Fibroblast of pulmonary artery (primary cell): ENCODE measurements at regions not wholly inside any gene's neighbourhood (a gene's known extent, or its start where the extent isn't known, plus 50 kb on each side); places are given as distances from the start of the nearest gene placed in this dataset.

ENCODE experiments used
- DNase-seq: peaks from one replicate; pipeline ENCODE4 v3.0.0-alpha.2; 2010; ENCODE audit warnings: low read depth
- H3K4me3 ChIP-seq: replicated peaks from 2 replicates; pipeline ENCODE4 v1.5.1; 2011; ENCODE audit warnings: low read depth, mild to moderate bottlenecking, control low read depth, low read length, moderate library complexity
- CTCF ChIP-seq: IDR thresholded peaks from 2 replicates; pipeline ENCODE4 v1.5.1; 2011; ENCODE audit warnings: mild to moderate bottlenecking, control low read depth, low read length, inconsistent platforms; ENCODE audit errors: missing control alignments

- DNase-seq: no peak
- no peak overlapping the region for H3K4me3 ChIP-seq
- no peak for TF ChIP-seq CTCF
Observed at GRCh38 chr3:116958291-116958690, 248.7 kb downstream of the TUSC7 start.

GRCh38 chr3:116961106-116961505 lies 251.5 kb downstream of the TUSC7 start:
- no peak for DNase-seq
- no peak for TF ChIP-seq CTCF
- H3K4me3 ChIP-seq: no peak overlapping the region

DNA sequence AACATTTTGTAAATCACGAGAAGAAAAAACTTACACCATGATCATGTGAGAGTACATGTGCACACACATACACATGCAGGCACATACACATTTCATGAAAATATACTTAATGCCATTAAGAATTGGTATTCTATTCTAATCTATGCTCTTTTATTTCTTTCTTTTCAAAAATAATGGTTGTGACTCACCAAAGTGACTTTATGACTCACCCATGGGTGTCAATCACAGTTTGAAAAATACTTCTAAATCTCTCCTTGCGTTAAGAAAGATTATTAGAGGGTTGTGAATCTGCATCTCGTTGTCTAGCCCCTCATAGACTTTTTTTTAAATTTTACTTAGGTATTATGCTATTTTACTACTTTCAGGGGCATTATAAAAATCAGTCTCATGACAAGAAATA lies 254.2 kb downstream of the TUSC7 start:
- DNase-seq: no peak
- H3K4me3 ChIP-seq: no peak overlapping the region
- no peak for TF ChIP-seq CTCF

DNA sequence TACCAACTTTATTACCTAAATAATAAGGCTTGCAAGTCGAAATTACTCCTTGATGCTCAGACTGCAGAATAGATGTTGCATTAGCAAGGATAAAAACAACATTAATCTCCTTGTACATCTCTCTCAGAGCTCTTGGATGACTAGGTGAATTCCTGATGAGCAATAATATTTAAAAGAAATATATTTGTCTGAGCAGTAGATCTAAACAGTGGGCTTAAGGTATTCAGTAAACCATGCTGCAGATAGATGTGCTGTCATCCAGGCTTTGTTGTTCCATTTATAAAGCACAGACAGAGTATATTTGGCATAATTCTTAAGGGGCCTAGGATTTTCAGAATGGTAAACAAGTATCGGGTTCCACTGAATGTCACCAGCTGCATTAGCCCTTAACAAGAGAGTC lies 257.1 kb downstream of the TUSC7 start:
- no peak for TF ChIP-seq CTCF
- no peak for DNase-seq
- no peak overlapping the region for H3K4me3 ChIP-seq

DNA sequence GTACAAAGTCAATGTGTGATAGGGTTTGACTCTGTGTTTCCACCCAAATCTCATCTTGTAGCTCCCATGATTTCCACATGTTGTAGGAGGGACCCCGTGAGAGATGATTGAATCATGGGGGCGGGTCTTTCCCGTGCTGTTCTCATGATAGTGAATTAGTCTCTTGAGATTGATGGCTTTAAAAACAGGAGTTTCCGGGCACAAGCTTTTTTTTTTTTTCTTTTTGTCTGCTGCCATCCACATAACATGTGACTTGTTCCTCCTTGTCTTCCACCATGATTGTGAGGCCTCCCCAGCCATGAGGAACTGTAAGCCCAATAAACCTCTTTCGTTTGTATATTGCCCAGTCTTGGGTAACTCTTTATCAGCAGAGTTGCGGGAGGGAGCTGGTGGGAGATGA lies 259.6 kb downstream of the TUSC7 start:
- TF ChIP-seq CTCF: no peak
- DNase-seq: no peak
- H3K4me3 ChIP-seq: no peak overlapping the region

DNA sequence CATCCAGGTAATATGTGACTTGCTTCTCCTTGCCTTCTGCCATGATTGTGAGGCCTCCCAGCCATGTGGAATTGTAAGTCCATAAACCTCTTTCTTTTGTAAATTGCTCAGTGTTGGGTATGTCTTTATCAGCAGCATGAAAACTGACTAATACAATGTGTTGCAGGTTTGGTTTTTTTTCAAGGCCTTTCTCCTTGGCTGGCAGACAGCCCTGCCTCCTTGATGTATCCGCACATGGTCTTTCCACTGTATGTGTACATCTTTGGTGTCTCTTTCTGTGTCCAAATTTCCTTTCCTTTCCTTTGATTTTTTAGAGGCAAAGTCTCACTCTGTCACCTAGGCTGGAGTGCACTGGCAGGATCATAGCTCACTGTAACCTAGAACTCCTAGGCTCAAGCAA lies 260.1 kb downstream of the TUSC7 start:
- no peak for TF ChIP-seq CTCF
- DNase-seq: no peak
- no peak overlapping the region for H3K4me3 ChIP-seq

GRCh38 chr3:116971531-116971930 lies 262.0 kb downstream of the TUSC7 start:
- no peak overlapping the region for H3K4me3 ChIP-seq
- TF ChIP-seq CTCF: no peak
- no peak for DNase-seq
